Stomach (tissue), 8 donors: ENCODE measurements at regions not wholly inside any gene's neighbourhood (a gene's known extent, or its start where the extent isn't known, plus 50 kb on each side); places are given as distances from the start of the nearest gene placed in this dataset.
"Not testable (repeated sequence)": the region's sequence is repeated elsewhere in the genome, so short reads cannot be mapped to it uniquely, and the experiment has no call there.

Source experiments
- DNase-seq, 2 donors: peaks; one replicate each; pipeline versions ENCODE4 v3.0.0 to v3.0.0-alpha.2; 2013 to 2019
- H3K27ac ChIP-seq, 5 donors: fragments of 200-600 bp in 4 of 5; sonication (generic) in 4 of 5; one replicate each; pipeline ENCODE4 v1.5.1; 2013 to 2019; ENCODE audit warnings: mild to moderate bottlenecking in 1 of 5, moderate library complexity in 1 of 5
- H3K27me3 ChIP-seq, 3 donors: fragments of 200-600 bp; sonication (generic); one replicate each; pipeline ENCODE4 v1.5.1; 2017 to 2019; ENCODE audit warnings: mixed run types in 1 of 3
- H3K36me3 ChIP-seq, 4 donors: fragments of 200-600 bp; sonication (generic); 1 replicate in 3 of 4; 2 replicates in 1 of 4; pipeline ENCODE4 v1.5.1; 2016 to 2019
- H3K4me1 ChIP-seq, 4 donors: fragments of 200-600 bp; sonication (generic); one replicate each; pipeline ENCODE4 v1.5.1; 2016 to 2019
- H3K4me3 ChIP-seq, 4 donors: fragments of 200-600 bp; sonication (generic) in 3 of 4; one replicate each; pipeline ENCODE4 v1.5.1; 2016 to 2019; ENCODE audit warnings: mild to moderate bottlenecking in 1 of 4
- H3K9me3 ChIP-seq, 4 donors: fragments of 200-600 bp; sonication (generic); one replicate each; pipeline ENCODE4 v1.5.1; 2016 to 2019
- EP300 ChIP-seq: sonication (generic); formaldehyde crosslinking; IDR thresholded peaks from one replicate; pipeline ENCODE4 v1.6.1; 2017; ENCODE audit warnings: antibody characterized with exemption
- POLR2A ChIP-seq, 4 donors: fragments of 450-650 bp; IDR thresholded peaks; one replicate each; pipeline ENCODE4 v1.6.1; 2016; ENCODE audit warnings: antibody characterized with exemption in 4 of 4, control low read depth in 2 of 4, mild to moderate bottlenecking in 1 of 4, moderate library complexity in 1 of 4
- POLR2AphosphoS5 ChIP-seq, 3 donors: sonication (generic); formaldehyde crosslinking; IDR thresholded peaks; one replicate each; pipeline ENCODE4 v1.6.1; 2016; ENCODE audit warnings: antibody characterized with exemption in 3 of 3
- WGBS, 5 donors: extraction: QIAGEN DNeasy Blood & Tissue Kit in 3 of 5; methylation state at CpG; one replicate each; pipeline versions ENCODE4 v1.1.5 to v1.1.7; 2013 to 2018; 5-methylcytosine and 5-hydroxymethylcytosine counted together
- intact Hi-C: fragments of 100-400 bp; cut with DNase I; formaldehyde crosslinking; loops from one replicate; pipeline ENCODE4 v1.15.1; 2023; ENCODE audit warnings: low total_unique reads
- TF ChIP-seq, protein P1 (sequence below), 7 experiments: fragments of 450-650 bp in 4 of 7; fragments of 200-600 bp in 3 of 7; sonication (generic) in 3 of 7; IDR thresholded peaks; one replicate each; pipeline ENCODE4 v1.5.1; 2016 to 2019; ENCODE audit warnings: antibody characterized with exemption in 7 of 7, control low read depth in 2 of 7, mild to moderate bottlenecking in 1 of 7
- donor health status: healthy with polysubstance abuse.
- donor health status: Bipolar disorder and iron deficiency.
- donor health status: healthy.

GRCh38 chrX:87005885-87006284, 511.7 kb upstream of the KLHL4 start:
- no peak overlapping the region for H3K4me3 ChIP-seq
- H3K4me1 ChIP-seq = no peaks in the 10 kb centered on the region
- H3K9me3 ChIP-seq = peaks cover 0 to 4% (median 0%) of the 10 kb centered on the region in 4 donors
- no peaks in the 10 kb centered on the region for H3K27me3 ChIP-seq
- DNase-seq = no peak
- intact Hi-C loops = no loop called here
- no peaks in the 10 kb centered on the region for H3K36me3 ChIP-seq
- H3K27ac ChIP-seq = no peak overlapping the region
- TF ChIP-seq EP300 (no peak), POLR2AphosphoS5 (IDR thresholded peaks at IDR 0.05) (no peak), POLR2A (IDR thresholded peaks at IDR 0.05) (no peak)
- TF ChIP-seq, protein P1, sequence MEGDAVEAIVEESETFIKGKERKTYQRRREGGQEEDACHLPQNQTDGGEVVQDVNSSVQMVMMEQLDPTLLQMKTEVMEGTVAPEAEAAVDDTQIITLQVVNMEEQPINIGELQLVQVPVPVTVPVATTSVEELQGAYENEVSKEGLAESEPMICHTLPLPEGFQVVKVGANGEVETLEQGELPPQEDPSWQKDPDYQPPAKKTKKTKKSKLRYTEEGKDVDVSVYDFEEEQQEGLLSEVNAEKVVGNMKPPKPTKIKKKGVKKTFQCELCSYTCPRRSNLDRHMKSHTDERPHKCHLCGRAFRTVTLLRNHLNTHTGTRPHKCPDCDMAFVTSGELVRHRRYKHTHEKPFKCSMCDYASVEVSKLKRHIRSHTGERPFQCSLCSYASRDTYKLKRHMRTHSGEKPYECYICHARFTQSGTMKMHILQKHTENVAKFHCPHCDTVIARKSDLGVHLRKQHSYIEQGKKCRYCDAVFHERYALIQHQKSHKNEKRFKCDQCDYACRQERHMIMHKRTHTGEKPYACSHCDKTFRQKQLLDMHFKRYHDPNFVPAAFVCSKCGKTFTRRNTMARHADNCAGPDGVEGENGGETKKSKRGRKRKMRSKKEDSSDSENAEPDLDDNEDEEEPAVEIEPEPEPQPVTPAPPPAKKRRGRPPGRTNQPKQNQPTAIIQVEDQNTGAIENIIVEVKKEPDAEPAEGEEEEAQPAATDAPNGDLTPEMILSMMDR (IDR thresholded peaks at IDR 0.05) = no peak

DNA sequence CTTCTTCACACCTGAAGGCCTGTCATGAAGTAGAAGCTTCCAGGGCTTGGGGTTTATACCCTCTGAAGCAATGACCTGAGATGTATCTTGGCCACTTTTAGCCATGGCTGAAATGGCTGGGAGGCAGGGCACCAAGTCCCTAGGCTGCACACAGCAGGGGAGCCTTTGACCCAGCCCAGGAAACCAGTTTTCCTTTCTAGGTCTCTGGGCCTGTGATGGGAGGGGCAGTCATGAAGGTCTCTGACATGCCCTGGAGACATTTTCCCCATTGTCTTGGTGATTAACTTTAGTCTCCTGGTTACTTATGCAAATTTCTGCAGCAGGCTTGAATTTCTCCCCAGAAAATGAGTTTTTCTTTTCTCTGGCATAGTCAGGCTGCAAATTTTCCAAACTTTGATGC, 511.0 kb upstream of the KLHL4 start:
- DNase-seq = no peak
- Histone ChIP-seq H3K4me3 (no peak overlapping the region), H3K36me3 (no peaks in the 10 kb centered on the region), H3K27me3 (no peaks in the 10 kb centered on the region), H3K27ac (no peak overlapping the region), H3K9me3 (peaks cover 0 to 4% (median 0%) of the 10 kb centered on the region in 4 donors), H3K4me1 (no peaks in the 10 kb centered on the region)
- intact Hi-C loops = no loop called here
- TF ChIP-seq, protein P1 (IDR thresholded peaks at IDR 0.05) = no peak
- TF ChIP-seq POLR2A (IDR thresholded peaks at IDR 0.05) = no peak
- no peak for TF ChIP-seq EP300
- TF ChIP-seq POLR2AphosphoS5 (IDR thresholded peaks at IDR 0.05) = no peak

DNA sequence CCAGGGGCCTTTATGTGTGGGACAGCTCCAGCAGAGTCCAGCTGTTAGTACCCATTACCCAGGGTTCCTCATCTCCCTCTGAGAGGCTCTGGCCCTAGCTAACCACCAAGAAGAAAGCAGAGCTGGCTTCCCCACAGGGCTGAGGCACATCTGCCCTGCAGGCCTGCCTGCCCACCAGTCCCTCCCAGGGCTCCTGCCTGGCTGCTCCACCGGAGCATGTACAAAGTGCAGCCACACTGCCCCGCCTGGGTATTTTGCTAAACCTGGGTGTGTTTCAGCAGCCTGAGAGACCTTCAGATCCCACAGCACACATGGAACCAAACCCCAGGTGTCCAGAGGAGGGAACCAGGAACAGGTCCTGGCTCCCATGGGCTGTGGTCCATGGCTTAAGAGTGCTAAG, 500.4 kb upstream of the KLHL4 start:
- peaks cover 0 to 7% (median 2%) of the 10 kb centered on the region in 4 donors for H3K9me3 ChIP-seq
- intact Hi-C loops = no loop called here
- TF ChIP-seq POLR2AphosphoS5 (IDR thresholded peaks at IDR 0.05) = no peak
- TF ChIP-seq POLR2A (IDR thresholded peaks at IDR 0.05) = no peak
- no peak for TF ChIP-seq EP300
- TF ChIP-seq, protein P1 (IDR thresholded peaks at IDR 0.05) = no peak
- no peak overlapping the region for H3K4me3 ChIP-seq
- 76 to 83% (median 78%) methylated on average over 2 of the region's 2 CpGs; no CpG with 5 or more reads in 1 of the 5 donors for WGBS, 5 donors
- no peaks in the 10 kb centered on the region for H3K27me3 ChIP-seq
- no peaks in the 10 kb centered on the region for H3K36me3 ChIP-seq
- no peak overlapping the region for H3K27ac ChIP-seq
- DNase-seq = no peak
- no peaks in the 10 kb centered on the region for H3K4me1 ChIP-seq

DNA sequence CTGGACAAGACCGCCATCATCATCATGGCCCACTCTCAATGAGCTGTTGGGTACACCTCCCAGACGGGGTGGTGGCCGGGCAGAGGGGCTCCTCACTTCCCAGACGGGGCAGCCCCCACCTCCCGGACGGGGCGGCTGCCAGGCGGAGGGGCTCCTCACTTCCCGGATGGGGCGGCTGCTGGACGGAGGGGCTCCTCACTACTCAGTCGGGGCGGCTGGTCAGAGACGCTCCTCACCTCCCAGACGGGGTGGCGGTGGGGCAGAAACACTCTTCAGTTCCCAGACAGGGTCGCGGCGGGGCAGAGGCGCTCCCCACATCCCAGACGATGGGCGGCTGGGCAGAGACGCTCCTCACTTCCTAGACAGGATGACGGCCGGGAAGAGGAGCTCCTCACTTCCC, 484.5 kb upstream of the KLHL4 start:
- 87 to 94% (median 90%) methylated on average over 12 to 25 of the region's 25 CpGs for WGBS, 5 donors
- intact Hi-C loops = not testable (repeated sequence)

GRCh38 chrX:87045352-87045751, 472.2 kb upstream of the KLHL4 start:
- DNase-seq = no peak
- Histone ChIP-seq H3K36me3 (no peaks in the 10 kb centered on the region), H3K4me3 (no peak overlapping the region), H3K9me3 (no peaks in the 10 kb centered on the region), H3K27ac (no peak overlapping the region), H3K4me1 (no peaks in the 10 kb centered on the region), H3K27me3 (no peaks in the 10 kb centered on the region)
- intact Hi-C loops = no loop called here
- 70 to 87% (median 77%) methylated on average over 4 of the region's 4 CpGs for WGBS, 5 donors
- TF ChIP-seq POLR2AphosphoS5 (IDR thresholded peaks at IDR 0.05) = no peak
- TF ChIP-seq, protein P1 (IDR thresholded peaks at IDR 0.05) = no peak
- no peak for TF ChIP-seq EP300

More for the DNA sequence above, 484.5 kb upstream of the KLHL4 start:
- H3K27ac ChIP-seq, H3K27me3 ChIP-seq, DNase-seq, H3K4me1 ChIP-seq, H3K4me3 ChIP-seq, H3K36me3 ChIP-seq: not testable (repeated sequence)
- H3K9me3 ChIP-seq = peaks cover 0 to 19% (median 2%) of the 10 kb centered on the region in 4 donors
